ENCODE measurements at regions not wholly inside any gene's neighbourhood (a gene's known extent, or its start where the extent isn't known, plus 50 kb on each side); places are given as distances from the start of the nearest gene placed in this dataset.

- WGBS (ENCODE audit: insufficient coverage, low coverage, missing lambda C conversion rate), result 0% methylated on average over 2 of the region's 2 CpGs
- no peak overlapping the region for H3K9ac ChIP-seq (ENCODE audit: insufficient read depth in 1 of 2, low read depth in 2 of 2, low read length in 2 of 2)
- in situ Hi-C loops (cut with MboI), result no loop called here
- H3K27me3 ChIP-seq (ENCODE audit: control insufficient read depth in 2 of 2, insufficient read depth in 2 of 2, low read length in 2 of 2), result no peaks in the 10 kb centered on the region; a peak in 1 of 5 replicates
- TF ChIP-seq ATF1 (CRISPR knock-in tag; IDR thresholded peaks at IDR 0.05) (no peak), ATF1 (tag; IDR thresholded peaks at IDR 0.05) (no peak), PTRF (tag; IDR thresholded peaks at IDR 0.05) (no peak), ZKSCAN3 (CRISPR knock-in tag; IDR thresholded peaks at IDR 0.05) (no peak), ZNF384 (IDR thresholded peaks at IDR 0.05; ENCODE audit: low read depth, low read length) (no peak), ZNF780A (CRISPR knock-in tag; IDR thresholded peaks at IDR 0.05) (no peak), ZNF263 (CRISPR knock-in tag; IDR thresholded peaks at IDR 0.05; ENCODE audit: borderline replicate concordance) (no peak), POLR2AphosphoS5 (IDR thresholded peaks at IDR 0.05; ENCODE audit: control insufficient read depth, insufficient read depth, low read depth, low read length) (no peak), ZBTB2 (IDR thresholded peaks at IDR 0.05) (no peak), DIDO1 (tag; IDR thresholded peaks at IDR 0.05; ENCODE audit: low read depth) (no peak), HDAC8 (tag; IDR thresholded peaks at IDR 0.05) (no peak), ZC3H8 (IDR thresholded peaks at IDR 0.05) (no peak), CREB5 (CRISPR knock-in tag; IDR thresholded peaks at IDR 0.05) (no peak), ZNF717 (CRISPR knock-in tag; IDR thresholded peaks at IDR 0.05) (no peak), ZNF778 (CRISPR knock-in tag; IDR thresholded peaks at IDR 0.05) (no peak), BCLAF1 (IDR thresholded peaks at IDR 0.05; ENCODE audit: borderline replicate concordance in 1 of 2, control insufficient read depth in 1 of 2, low read depth in 2 of 2, low read length in 1 of 2) (no peak), SMAD4 (CRISPR knock-in tag; conservative IDR thresholded peaks at IDR 0.05) (no peak), TAF9B (IDR thresholded peaks at IDR 0.05; ENCODE audit: partially characterized antibody) (no peak)
- ATAC-seq, result no peak
- no peak overlapping the region for H3K4me3 ChIP-seq
- H3K79me2 ChIP-seq (ENCODE audit: control insufficient read depth, insufficient read depth, low read length), result no peaks in the 10 kb centered on the region
- FAIRE-seq, result no peak
- no peak overlapping the region for H2AFZ ChIP-seq (ENCODE audit: low read depth, low read length)
- intact Hi-C loops (cut with micrococcal nuclease), result no loop called here
- DNase-seq (ENCODE audit: extremely low read depth in 1 of 4, low spot score in 3 of 4), result no peak
- no peaks in the 10 kb centered on the region for H4K20me1 ChIP-seq (replicated peaks; ENCODE audit: control insufficient read depth, insufficient read depth, low read length)
- no peaks in the 10 kb centered on the region for H3K4me1 ChIP-seq (replicated peaks in 1 of 2; ENCODE audit: control insufficient read depth in 2 of 2, insufficient read depth in 2 of 2, low read length in 2 of 2)
- no peak overlapping the region for H3K4me2 ChIP-seq (ENCODE audit: insufficient read depth, low read length)
- CTCF ChIA-PET (ENCODE audit: low intra/inter-chr PET ratio), result no interaction called here
- no peaks in the 10 kb centered on the region for H3K9me1 ChIP-seq (ENCODE audit: control insufficient read depth, insufficient read depth, low read length)
- no peaks in the 10 kb centered on the region for H3K36me3 ChIP-seq (ENCODE audit: control insufficient read depth, insufficient read depth, low read length)
- no peaks in the 10 kb centered on the region for H3K9me3 ChIP-seq (replicated peaks; ENCODE audit: control insufficient read depth, insufficient read depth, low read depth, low read length)
- no peak overlapping the region for H3K27ac ChIP-seq (ENCODE audit: extremely low read depth, low read depth, low read length)
- POLR2A ChIA-PET, result no interaction called here
- BruUV-seq (replicated peaks), result no TSS peak
These were observed 415.3 kb upstream of the C16orf82 start for GRCh38 chr16:26651464-26651863.
